ENCODE measurements at regions not wholly inside any gene's neighbourhood (a gene's known extent, or its start where the extent isn't known, plus 50 kb on each side); places are given as distances from the start of the nearest gene placed in this dataset.
"Not testable (repeated sequence)": the region's sequence is repeated elsewhere in the genome, so short reads cannot be mapped to it uniquely, and the experiment has no call there.

GRCh38 chr2:161070693-161071479, 89.3 kb upstream of the TANK start:
- TF ChIP-seq, protein P1, sequence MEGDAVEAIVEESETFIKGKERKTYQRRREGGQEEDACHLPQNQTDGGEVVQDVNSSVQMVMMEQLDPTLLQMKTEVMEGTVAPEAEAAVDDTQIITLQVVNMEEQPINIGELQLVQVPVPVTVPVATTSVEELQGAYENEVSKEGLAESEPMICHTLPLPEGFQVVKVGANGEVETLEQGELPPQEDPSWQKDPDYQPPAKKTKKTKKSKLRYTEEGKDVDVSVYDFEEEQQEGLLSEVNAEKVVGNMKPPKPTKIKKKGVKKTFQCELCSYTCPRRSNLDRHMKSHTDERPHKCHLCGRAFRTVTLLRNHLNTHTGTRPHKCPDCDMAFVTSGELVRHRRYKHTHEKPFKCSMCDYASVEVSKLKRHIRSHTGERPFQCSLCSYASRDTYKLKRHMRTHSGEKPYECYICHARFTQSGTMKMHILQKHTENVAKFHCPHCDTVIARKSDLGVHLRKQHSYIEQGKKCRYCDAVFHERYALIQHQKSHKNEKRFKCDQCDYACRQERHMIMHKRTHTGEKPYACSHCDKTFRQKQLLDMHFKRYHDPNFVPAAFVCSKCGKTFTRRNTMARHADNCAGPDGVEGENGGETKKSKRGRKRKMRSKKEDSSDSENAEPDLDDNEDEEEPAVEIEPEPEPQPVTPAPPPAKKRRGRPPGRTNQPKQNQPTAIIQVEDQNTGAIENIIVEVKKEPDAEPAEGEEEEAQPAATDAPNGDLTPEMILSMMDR (IDR thresholded peaks at IDR 0.05; ENCODE audit: low read depth, low read length), result no peak
- Histone ChIP-seq H3K36me3 (no peaks in the 10 kb centered on the region), H3K27ac (no peak overlapping the region), H3K9me3 (ENCODE audit: severe bottlenecking) (no peaks in the 10 kb centered on the region), H3K27me3 (ENCODE audit: insufficient read depth, low read depth, severe bottlenecking) (no peaks in the 10 kb centered on the region), H3K4me3 (ENCODE audit: low read depth, low read length) (no peak overlapping the region)
- DNase-seq, result no peak

GRCh38 chr2:161072436-161072835, 87.8 kb upstream of the TANK start:
- H3K36me3 ChIP-seq; DNase-seq; H3K27ac ChIP-seq; H3K9me3 ChIP-seq (ENCODE audit: severe bottlenecking); H3K4me3 ChIP-seq (ENCODE audit: low read depth, low read length); H3K27me3 ChIP-seq (ENCODE audit: insufficient read depth, low read depth, severe bottlenecking): not testable (repeated sequence)

- no peaks in the 10 kb centered on the region for H3K36me3 ChIP-seq
- no peaks in the 10 kb centered on the region for H3K9me3 ChIP-seq (ENCODE audit: severe bottlenecking)
- TF ChIP-seq, protein P1 (IDR thresholded peaks at IDR 0.05; ENCODE audit: low read depth, low read length), result no peak
- no peak overlapping the region for H3K4me3 ChIP-seq (ENCODE audit: low read depth, low read length)
- no peak overlapping the region for H3K27ac ChIP-seq
- no peak for DNase-seq
- H3K27me3 ChIP-seq (ENCODE audit: insufficient read depth, low read depth, severe bottlenecking), result no peaks in the 10 kb centered on the region
These were observed 84.5 kb upstream of the TANK start for GRCh38 chr2:161075701-161076100.

- DNase-seq, result no peak
- Histone ChIP-seq H3K36me3 (no peaks in the 10 kb centered on the region), H3K9me3 (ENCODE audit: severe bottlenecking) (no peaks in the 10 kb centered on the region), H3K27me3 (ENCODE audit: insufficient read depth, low read depth, severe bottlenecking) (no peaks in the 10 kb centered on the region), H3K27ac (no peak overlapping the region), H3K4me3 (ENCODE audit: low read depth, low read length) (no peak overlapping the region)
- TF ChIP-seq, protein P1 (IDR thresholded peaks at IDR 0.05; ENCODE audit: low read depth, low read length), result no peak
These were observed 83.3 kb upstream of the TANK start for GRCh38 chr2:161076936-161077335.

GRCh38 chr2:161077367-161078210, 82.6 kb upstream of the TANK start:
- Histone ChIP-seq H3K9me3 (ENCODE audit: severe bottlenecking) (no peaks in the 10 kb centered on the region), H3K27me3 (ENCODE audit: insufficient read depth, low read depth, severe bottlenecking) (no peaks in the 10 kb centered on the region), H3K4me3 (ENCODE audit: low read depth, low read length) (no peak overlapping the region), H3K36me3 (no peaks in the 10 kb centered on the region), H3K27ac (no peak overlapping the region)
- TF ChIP-seq, protein P1 (IDR thresholded peaks at IDR 0.05; ENCODE audit: low read depth, low read length), result no peak
- no peak for DNase-seq

- TF ChIP-seq, protein P1 (IDR thresholded peaks at IDR 0.05; ENCODE audit: low read depth, low read length), result no peak
- no peak for DNase-seq
- no peaks in the 10 kb centered on the region for H3K27me3 ChIP-seq (ENCODE audit: insufficient read depth, low read depth, severe bottlenecking)
- H3K9me3 ChIP-seq (ENCODE audit: severe bottlenecking), result no peaks in the 10 kb centered on the region
- no peak overlapping the region for H3K4me3 ChIP-seq (ENCODE audit: low read depth, low read length)
- no peaks in the 10 kb centered on the region for H3K36me3 ChIP-seq
- no peak overlapping the region for H3K27ac ChIP-seq
These were observed 82.1 kb upstream of the TANK start for GRCh38 chr2:161078211-161078539.
